GM18870 (cell line): ENCODE measurements at regions not wholly inside any gene's neighbourhood (a gene's known extent, or its start where the extent isn't known, plus 50 kb on each side); places are given as distances from the start of the nearest gene placed in this dataset.
A peak's percentile ranks its signal among the peaks of the same experiment; 100 is the strongest.
"Not testable (repeated sequence)": the region's sequence is repeated elsewhere in the genome, so short reads cannot be mapped to it uniquely, and the experiment has no call there.

Experiments used
- ATAC-seq: cut with Tn5 transposase; IDR thresholded peaks from one replicate; pipeline ENCODE4 v1.9.1; 2021; ENCODE audit warnings: moderate library complexity; ENCODE audit not compliant: unreplicated experiment

DNA sequence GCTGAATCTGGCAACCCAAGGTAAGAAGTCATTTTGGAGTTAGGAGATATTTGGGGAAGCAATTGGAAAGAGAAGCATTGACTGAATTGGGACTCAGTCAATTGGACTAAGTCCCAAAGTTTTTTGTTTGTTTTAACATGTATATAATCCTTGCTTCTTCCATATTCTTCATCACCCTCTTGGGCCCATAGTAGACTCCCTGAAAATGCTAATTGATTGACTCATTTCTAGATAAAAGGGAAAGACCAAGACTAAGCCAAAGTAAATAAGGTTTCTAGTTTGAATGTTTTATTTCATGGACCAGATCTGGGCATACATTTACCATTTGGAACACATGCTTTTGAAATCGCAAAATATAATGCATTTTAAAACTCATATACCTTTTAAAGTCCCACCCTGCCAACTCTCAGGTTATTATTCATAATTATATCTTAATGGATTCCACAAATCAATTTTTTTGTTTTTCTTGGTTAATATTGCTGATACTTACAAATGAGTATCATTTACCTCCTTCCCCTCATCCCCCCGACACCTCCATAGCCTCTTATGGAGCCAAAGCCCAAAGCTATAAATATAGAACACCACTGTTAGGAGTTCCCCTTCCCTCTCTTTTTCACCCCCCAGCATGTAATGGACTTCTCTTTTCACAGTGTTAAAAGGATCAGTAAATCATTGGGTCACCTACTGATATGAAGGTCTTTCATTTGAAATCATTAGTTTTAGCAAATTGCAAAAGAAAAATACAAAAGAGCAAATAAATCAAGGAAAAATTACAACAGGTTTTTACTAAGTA, 674.0 kb upstream of the SOX9 start:
- ATAC-seq: no peak

DNA sequence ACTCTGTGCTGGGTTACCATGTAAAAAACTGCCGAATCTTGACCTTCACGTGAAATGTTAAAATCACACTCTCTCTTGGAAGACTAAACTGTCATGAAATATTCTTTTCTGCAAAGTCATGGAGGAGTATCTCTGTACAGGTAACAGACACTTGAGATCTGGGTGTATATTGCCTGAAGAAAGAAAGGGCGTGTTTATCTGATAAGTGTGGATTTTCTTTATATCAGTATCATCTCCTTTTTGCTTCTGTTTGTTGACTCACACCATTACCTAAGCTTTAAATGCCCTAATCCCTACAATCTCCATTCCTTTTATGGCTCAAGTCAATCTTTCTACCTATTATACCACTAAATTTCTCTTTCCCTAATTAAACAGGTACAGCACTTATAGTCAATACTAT, 673.2 kb upstream of the SOX9 start:
- no peak for ATAC-seq

DNA sequence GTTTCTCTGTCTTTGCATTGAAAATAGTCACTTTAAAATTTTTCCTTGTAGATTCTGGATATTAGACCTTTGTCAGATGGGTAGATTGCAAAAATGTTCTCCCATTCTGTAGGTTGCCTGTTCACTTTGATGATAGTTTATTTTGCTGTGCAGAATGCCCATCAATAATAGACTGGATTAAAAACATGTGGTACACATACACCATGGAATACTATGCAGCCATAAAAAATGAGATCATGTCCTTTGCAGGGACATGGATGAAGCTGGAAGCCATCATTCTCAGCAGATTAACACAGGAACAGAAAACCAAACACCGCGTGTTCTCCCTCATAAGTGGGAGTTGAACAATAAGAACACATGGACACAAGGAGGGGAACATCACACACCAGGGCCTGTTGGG, 670.2 kb upstream of the SOX9 start:
- not testable (repeated sequence) for ATAC-seq

DNA sequence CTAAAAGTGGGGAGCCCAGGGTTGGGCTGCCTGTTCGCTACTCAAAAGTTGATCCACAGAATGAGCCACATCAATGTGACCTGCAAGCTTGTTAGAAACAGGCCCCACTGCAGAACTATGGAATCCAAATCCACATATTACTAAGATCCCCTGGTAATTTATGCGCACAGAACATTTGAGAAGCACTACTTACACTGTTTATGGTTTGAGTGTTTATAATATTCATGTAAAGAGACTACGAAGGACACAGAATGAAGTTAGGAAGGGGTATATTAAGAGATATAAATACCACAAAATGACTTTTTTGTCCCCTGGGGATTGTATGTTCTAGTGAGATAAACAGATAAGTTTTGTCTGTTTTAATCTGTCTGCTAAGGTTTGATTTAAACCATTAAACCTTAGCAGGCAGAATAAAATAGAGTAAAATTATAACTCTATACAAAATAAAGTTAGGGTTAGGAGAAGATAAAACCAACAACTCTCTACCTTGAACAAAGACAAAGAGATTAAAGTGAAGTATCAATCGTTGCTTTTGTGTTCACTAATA, 666.9 kb upstream of the SOX9 start:
- no peak for ATAC-seq

DNA sequence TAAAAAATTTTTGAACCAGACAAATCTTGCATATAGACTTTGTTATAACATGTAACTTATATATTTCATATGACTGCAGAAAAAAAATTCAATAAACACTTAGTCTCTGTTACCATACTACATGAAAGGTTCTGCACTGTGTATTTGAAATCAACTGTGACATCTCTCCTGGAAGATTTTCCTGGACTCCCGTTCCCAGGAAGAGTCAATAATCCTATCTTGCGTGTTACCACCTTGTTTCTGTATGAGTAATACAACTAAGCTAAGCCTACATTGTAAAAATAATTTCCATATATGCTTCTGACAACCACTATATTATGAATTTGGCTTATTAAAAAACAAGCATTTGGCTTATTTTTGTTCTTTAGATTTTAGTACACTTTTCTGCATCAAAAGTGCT, 665.6 kb upstream of the SOX9 start:
- ATAC-seq: no peak

DNA sequence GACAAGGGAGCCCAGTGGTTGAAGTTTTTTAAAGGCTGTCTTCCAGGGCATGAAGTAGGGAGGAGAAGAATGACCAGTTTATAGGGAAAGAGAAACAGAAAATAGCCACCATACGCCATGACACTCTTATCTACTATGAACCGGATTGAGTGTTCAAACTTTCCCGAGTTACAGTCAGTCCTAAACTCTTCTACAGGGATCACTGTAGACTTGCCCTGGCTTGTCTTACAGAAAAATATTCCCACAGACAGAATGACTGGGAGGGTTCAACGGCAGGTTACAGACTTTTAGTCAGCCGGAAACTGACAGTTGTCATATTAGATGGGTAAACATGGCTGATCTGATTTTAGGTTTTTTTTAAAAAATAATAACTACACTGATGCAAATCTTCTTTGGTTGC, 662.5 kb upstream of the SOX9 start:
- ATAC-seq: no peak

DNA sequence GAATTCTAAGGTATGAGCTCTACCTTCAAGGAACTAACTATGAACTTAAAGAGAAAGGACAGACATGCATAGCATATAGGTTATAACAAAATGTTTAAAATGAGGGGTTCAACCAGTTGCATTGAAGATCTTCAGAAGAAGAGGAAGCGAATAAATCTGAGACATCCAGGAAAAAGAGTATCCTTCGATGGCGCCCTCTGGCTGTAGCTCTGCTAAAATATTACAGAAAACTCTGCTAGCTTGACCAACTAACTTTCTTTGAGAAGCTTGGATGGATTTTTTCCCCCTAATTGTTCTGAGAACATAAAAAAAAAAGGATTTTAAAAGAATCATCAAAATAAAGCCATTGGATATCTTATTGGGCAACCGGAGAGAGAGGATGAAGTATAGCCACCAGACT, 659.9 kb upstream of the SOX9 start:
- ATAC-seq: no peak

DNA sequence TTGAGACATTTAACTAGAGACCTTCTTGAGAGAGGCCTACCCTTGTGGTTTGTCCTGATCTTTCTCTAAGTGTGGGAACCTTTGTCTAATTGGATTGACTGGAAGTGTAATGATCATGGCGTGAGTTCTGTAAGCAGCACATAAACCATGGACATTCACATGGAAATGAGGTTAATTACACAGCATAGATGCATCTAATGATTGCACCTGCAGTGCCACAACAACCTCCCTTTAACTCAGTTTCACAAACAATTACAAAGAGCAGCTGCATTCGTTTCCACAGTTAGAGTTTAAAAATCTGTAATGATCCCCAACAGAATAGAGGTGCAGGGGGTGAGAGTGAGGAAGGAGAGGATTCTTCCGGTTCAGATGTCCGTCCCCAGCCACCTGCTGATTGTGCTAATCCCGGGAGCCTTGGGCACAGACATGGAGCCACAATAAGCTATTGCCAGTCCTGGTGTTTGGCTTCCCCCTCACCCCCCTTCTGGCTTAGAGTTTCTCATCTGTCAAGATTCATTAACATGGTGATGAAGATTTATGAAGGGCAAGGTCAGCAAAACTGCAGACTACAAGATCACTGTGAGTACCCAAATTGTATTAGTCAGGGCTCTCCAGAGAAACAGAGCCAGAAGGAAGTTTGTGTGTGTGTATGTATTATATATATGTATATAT, 659.2 kb upstream of the SOX9 start:
- no peak for ATAC-seq

DNA sequence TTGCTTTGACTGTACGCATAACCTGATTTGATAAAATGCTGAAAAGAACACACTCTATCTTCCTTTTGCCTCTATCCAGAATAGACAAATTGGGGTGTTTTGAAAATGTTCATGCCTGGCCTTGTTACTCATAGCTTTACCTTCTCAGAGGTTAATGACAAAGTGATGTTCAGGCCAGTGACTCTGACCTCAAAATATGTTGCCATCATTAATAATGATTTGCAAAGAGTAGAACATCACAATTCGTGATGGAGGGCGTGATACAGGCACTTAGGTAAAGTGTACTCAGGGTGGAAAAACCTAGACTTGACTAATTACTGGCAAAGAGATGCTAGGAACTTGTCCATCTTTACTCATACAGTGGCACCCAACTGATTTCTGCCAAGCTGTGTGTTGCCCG, 656.6 kb upstream of the SOX9 start:
- ATAC-seq: no peak

DNA sequence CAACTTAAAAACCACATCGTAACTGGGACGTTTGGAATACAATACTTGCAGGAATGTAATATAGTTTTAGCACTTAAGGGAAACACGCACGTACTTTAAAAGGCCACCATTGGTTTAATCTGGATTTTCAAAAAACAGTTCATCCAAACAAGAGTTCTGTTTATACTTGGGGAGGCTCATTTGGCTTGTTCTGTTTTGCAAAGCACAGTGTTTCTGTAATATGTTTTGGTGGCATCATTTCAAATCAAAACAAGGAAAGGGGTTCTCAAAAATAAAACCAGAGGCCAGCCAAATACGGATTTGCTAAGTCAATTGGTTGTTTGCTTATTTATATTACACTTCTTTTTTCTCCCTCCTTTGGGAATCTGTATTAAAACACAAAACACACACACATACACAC, 656.1 kb upstream of the SOX9 start:
- ATAC-seq: no peak

DNA sequence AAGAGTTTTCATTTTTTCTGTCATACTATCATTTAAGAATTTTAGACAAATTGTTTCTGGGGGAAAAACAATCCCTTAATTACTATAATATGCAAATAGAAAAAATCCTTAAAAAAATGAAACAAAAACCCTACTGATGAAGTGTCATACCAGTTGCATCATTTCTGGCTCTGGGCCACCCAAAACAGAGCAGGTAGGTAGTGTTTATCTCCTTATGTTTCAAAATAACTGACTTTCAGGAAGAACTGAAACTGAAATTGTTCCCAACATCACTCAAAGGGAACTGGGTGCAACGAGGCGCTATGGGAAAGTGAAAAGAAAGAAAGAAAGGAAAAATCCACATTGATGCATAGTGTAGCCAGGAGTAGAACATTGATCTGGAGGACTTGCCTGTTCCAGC, 653.1 kb upstream of the SOX9 start:
- no peak for ATAC-seq

DNA sequence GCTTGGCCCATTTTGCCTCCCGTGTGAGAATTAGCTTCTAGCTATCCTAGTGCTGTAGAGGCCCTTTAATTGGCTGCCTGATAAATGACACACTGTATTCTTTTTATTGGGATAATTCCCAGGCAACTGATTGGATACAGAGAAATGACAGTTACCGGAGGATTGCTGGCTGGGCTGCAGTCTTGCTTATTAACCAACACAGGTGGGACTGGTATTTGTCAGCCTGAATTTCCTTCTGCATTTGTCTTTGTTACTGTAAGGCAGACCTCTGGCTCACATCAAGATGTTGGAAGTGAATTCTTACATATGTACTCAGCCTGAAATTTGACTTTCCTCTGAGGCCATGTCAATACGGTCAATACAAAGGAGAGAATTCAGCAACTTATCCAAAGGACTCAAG, 650.8 kb upstream of the SOX9 start:
- ATAC-seq: no peak

DNA sequence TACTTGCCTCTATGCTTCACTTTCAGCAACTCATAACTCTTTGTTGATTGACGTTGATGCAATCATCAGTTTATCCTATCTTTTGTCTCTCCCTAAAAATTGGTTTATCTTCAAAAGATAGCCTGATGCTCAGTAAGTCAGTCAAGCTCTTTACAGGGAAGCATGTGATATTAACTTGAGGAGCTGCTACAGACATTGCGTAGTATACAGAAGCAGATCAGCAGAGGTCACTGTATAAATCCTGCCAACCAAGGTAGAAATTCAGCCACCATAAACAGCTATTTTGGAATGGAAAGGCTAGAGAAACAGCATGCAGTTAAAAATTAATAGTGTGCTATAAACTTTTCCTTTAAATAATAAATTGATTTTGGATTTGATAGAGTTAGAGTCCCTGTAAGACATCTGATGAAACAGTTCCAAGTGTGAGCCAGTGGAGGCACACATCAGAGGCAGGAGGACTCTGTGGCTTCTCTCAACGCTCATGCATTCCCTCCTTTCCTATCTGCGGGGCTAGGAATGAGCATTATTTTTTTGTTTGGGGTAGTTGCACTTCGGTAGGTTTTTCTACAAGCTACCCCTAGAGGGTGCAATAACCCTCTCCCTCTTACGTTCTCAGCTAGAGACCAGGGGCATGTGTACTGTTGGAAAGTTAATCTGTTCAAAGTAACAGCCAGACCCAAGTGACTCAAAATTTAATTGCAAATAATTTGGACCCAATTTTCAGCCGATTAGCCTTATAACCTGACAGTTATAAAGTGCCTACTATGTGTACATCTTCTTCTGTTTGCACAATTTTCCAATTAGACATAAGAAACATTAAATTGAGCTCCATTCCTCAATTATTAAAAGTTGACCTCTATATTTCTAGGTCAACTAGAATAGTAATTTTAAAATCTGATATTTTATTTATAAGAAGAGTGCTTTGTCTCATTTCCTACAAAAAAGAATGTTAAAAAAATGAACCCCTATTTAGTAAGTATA, 647.7 kb upstream of the SOX9 start:
- ATAC-seq: peak; percentile 77

DNA sequence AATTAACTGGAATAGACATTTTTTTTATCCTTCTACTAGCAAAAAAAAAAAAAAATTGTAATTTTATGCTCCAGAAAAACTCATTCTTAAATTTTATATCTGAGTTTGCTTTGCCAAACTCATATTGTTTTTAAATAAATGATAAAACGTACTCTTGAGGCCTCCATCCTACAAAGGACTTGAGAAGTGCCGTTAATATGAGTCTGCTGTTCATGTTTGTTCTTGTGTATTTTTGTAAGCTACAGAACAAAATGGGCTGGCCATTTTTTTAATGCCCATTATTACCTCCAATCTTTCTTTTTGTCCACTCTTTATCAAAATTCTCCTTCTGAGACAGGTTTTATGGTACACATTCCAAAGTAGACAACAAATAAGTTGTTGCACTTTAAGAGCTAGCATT, 643.5 kb upstream of the SOX9 start:
- no peak for ATAC-seq

DNA sequence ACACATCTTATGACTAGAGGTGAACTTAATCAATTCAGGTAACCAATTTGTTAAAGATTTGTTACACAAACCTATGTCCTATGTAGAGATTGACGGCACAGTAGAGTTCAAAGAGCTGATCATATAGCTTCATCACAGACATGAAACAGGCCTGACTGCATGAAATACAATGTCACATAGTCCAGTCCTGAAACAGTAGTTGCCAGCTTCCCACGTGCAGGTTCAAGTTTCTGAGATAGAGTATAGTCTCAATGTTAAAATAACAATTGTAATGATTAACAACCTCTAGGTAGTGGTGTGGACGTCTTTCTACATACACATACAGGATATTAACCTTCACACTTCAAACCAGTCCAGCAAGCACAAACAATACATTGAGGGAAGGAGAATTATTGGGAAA, 640.7 kb upstream of the SOX9 start:
- ATAC-seq: no peak

DNA sequence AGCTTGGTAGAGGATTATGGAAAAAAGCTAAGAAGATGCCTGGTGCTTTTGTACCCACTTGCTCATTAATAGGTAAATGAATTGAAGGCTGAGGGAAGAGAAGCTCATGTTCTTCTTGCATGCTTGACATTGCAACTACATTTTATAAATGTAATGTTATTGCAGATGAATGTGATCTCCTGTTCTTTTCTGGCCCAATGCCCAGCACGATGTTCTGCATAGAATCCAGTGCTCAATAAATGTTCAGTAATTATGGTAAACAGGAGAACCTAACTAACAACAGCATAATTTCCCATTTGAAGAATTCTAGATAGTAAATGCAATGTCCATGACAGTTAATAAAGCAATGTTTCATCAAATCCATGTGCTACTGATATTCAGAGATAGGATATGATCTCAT, 638.2 kb upstream of the SOX9 start:
- no peak for ATAC-seq

DNA sequence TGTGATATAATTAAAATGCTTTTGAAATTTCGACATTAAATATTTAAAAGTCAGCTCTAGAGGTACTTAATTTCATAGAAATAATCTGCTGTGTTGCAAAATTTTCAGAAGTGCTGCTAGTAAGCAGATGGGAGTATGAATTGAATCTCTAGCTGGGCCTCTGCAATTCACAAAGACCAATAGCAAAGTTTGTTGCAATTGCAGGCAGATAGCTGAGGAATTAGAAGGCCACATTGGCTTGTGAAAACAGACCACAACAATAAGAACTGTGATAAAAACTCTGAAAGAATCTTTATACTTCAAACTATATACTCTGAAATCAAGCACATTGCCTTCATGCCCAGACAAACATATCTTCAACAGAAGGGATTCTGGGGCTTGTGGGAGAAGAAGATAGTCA, 636.3 kb upstream of the SOX9 start:
- no peak for ATAC-seq

DNA sequence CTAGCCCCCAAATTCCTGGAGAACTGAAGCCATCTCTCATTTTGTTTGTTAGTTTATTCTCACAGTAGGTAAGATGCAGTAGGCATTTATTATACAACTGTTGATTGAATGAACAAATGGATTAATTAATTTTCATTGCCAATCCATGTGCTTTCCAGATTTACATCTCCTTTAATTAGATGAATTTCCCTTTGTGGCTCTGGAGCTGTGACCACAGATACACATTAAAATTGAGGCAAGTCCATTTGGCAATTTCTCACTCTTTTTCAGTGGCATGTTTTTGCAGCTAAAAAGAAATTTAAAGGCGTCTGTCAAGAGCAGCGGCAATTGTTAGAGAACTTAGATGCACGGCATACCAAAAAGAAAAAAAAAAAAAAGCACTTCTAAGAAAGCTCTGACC, 635.4 kb upstream of the SOX9 start:
- no peak for ATAC-seq

DNA sequence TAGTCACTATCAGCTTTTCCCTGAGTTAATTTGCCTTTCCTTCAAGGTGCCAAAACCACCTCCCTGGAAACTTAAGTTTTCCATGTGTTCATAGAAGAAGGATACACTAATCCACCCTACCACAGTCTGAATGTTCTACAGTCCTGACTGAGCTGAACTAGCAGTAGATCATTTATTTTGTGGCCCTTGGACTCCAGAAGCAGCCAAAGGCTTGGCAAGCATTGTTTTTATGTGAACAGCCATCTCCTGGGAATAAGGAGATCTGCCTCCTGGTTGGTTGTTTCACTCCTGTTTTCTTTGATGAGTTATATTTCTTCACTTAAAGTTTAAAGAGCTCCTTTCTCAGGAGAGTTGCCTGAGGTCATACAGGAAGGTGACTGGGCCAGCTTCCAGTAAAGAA, 634.6 kb upstream of the SOX9 start:
- no peak for ATAC-seq

DNA sequence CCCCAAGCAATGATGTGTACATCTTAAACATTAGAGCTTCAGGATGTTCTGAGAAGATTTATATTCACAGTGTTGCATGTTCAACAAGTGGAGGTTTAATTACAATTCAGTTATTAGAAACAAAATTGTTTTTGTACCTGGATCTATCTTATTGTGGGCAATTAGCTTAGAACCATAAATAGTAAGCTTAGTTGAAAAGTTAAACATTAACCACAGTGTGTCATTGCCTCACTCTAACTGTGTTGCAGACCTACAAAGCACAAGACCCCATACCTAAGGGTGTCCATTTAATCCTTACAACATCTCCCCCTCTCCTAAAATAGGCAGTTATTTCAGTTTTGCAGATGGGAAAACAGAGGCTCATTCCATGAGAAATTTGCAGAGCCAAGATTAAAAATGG, 632.0 kb upstream of the SOX9 start:
- no peak for ATAC-seq
